Islet precursor cell (in vitro differentiated cells): ENCODE measurements at regions not wholly inside any gene's neighbourhood (a gene's known extent, or its start where the extent isn't known, plus 50 kb on each side); places are given as distances from the start of the nearest gene placed in this dataset.
"Not testable (repeated sequence)": the region's sequence is repeated elsewhere in the genome, so short reads cannot be mapped to it uniquely, and the experiment has no call there.

Source experiments
- DNase-seq: peaks from one replicate; pipeline ENCODE4 v3.0.0-alpha.2; 2018

DNA sequence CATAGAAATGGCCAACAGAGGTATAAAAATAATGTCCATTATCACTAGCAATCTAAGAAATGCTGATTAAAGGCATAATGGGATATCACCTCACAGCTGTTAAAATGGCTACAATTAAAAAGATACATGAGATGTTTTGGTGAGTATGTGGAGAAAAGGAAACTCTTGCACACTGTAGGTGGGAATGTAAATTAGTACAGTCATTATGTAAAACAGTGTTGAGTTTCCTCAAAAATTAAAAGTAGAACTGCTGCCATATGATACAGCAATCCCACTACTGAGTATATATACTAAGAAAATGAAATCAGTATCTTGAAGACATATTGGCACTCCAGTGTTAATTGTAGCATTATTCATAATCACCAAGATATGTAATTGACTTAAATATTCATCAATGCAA is 982.2 kb upstream of the EPHA6 start:
- no peak for DNase-seq

DNA sequence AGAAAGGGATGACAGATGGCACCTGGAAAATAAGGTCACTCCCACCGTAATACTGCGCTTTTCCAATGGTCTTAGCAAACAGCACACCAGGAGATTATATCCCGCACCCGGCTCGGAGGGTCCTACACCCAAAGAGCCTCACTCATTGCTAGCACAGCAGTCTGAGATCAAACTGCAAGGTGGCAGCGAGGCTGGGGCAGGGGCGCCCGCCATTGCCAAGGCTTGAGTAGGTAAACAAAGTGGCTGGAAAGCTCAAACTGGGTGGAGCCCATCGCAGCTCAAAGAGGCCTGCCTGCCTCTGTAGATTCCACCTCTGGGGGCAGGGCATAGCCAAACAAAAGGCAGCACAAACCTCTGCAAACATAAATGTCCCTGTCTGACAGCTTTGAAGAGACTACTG is 953.8 kb upstream of the EPHA6 start:
- DNase-seq: not testable (repeated sequence)

DNA sequence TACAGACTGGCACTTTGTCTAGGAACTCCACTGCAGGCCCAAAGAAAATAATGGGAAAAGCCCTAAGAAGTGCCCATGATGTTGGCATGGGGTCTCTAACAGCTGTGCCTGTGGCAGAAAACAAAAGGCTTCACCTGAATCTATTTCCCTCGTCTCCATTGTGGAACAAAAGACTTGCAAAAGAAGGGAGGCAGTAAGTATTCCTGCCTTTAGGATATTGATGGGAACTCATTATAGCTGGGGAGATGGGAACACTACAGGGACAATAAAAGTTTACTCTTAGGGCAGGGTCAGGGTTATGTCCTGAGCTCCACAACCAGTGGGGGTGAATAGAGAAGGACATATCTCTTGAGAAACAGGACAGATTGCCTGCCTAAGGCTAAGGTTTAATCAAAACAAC is 930.6 kb upstream of the EPHA6 start:
- DNase-seq: no peak

- DNase-seq: no peak
These were observed 927.8 kb upstream of the EPHA6 start for GRCh38 chr3:95886616-95887015.

DNA sequence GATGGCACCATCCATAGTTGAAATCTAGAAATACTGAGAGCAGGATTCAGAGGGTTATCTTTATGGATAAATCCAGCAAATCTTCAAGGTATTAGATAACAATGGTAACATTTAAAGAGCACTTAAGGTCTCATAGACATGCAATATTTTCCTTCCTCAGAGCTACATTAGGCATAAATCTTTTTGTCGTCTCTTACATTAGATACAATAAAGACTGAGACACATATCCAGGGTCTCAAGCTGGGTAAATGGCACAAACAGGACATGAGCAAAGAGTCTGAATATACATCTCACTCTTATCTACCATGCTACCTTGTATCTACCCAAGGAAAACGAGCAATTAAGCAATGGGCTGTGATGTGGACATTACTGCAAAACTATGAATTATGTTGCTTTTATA is 927.3 kb upstream of the EPHA6 start:
- no peak for DNase-seq

- DNase-seq: no peak
These were observed 919.6 kb upstream of the EPHA6 start for GRCh38 chr3:95894820-95895219.

DNA sequence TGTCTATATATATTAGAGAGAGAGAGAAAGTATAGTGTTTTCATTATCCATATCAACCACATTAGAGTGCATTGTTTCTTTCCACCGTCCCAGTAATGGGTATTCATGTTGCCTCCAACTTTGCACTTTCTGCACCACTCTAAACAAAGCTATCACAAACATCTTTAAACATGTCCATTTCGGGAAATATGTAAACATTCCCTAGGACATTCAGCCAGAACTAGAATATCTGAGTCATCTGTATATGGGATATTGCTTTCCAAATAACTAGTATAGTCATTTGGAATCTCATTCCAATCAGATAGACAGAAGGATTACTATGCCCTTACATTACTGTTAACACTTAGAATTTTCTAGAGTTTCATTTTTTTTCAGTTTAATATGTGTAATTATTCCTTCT is 914.9 kb upstream of the EPHA6 start:
- DNase-seq: no peak

DNA sequence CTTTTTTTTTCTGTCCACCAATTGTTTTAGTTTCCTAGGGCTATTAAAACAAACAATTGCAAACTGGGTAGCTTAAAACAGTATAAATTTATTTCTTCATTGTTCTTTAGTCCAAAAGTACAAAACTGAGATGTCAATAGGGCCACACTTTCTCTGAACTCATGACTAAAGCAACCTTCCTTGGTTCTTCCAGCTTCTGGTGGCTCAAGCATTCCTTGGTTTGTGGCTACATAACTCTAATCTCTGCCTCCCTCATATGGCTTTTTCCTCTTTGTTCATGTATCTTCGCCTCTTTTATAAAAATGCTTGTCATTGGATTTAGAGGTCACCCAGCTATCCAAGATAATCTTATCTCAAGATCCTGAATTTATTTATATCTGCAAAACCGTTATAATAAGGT is 914.5 kb upstream of the EPHA6 start:
- DNase-seq: no peak

- DNase-seq: no peak
These were observed 912.4 kb upstream of the EPHA6 start for GRCh38 chr3:95901948-95902347.

DNA sequence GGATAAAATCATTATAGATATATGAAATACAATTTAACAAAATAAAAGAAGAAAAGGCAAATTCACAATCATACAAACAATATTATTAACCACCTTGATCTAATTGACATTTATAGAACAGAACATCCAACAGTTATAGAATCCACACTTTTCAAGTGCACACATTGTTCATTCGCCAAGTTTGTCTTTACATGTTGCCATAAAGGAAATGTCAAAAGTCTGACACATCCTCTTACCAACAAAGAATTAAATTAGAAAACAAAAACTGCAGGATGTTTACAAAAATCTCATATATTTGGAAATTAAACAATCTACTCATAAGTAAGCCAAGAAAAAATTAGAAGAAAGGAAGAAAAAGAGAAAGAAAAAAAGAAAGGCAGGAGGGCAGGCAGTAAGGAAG is 909.2 kb upstream of the EPHA6 start:
- no peak for DNase-seq

DNA sequence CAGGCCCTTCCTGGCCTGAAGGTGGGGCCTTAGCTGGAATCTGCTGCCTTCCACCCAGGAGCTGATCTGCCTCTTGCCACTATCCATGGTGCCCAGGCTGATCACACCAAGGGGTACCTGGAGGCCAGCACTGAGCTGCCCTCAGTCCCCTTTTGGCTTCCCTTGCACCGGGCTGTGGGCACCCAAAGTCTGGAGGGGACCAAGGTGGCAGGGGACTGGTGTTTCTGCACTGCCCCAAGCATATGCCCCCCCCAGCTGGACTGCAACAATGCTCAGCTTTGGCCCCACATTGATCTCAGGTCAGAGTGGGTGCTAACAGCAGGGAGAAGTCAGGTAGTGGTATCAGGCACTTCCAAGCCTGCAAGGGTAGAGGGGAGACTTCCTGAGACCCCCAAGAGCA is 902.6 kb upstream of the EPHA6 start:
- no peak for DNase-seq

DNA sequence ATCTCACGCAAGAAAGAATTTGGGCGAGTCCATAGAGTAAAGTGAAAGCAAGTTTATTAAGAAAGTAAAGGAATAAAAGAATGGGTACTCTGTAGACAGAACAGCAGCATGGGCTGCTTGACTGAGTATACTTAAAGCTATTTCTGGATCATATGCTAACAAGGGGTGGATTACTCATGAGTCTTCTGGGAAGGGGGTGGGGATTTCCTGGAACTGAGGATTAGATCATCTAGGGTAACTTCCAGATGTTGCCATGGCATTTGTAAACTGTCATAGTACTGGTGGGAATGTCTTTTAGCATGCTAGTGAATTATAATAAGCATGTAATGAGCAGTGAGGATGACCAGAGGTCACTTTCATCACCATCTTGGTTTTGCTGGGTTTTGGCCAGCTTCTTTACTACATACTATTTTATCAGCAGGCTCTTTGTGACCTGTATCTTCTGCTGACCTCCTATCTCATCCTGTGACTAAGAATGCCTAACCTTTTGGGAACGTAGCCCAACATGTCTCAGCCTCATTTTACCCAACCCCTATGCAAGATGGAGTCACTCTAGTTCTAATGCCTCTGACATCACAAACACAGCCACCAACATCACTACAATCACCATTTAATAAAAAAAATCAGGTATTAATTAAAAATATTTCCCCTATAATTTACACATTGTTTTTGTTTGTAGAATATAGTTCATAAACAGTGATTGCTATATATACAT is 890.7 kb upstream of the EPHA6 start:
- no peak for DNase-seq

DNA sequence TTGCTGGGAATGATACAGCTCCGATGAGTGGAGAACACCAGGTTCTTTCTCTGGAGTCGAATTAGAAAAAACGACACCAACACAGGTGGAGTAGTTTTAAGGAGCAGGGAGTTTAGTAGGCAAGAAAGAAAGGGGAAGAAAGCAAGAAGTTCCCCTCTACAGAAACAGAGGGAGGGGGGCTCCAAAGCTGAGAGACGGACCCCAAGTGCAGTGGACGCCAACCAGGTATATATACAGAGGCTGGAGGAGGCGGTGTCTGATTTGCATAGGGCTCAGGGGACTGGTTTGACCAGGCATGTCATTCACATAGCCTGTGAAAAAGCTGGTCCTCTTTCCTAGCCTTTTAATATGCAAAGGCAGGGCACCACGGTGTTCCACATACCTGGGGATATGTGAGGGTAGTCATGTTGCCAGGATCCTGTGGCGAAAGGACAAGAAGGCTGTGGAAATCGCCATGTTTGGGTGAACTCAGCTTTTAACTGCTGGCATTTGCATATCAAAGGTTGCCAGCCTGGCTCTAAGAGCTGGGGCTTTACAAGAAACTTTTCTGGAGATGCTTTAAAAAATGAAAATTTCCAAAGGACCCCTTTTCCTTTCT is 887.4 kb upstream of the EPHA6 start:
- peak; percentile 57 for DNase-seq

GRCh38 chr3:95934181-95934580 is 880.2 kb upstream of the EPHA6 start:
- no peak for DNase-seq

- no peak for DNase-seq
These were observed 875.1 kb upstream of the EPHA6 start for GRCh38 chr3:95939235-95939809.

DNA sequence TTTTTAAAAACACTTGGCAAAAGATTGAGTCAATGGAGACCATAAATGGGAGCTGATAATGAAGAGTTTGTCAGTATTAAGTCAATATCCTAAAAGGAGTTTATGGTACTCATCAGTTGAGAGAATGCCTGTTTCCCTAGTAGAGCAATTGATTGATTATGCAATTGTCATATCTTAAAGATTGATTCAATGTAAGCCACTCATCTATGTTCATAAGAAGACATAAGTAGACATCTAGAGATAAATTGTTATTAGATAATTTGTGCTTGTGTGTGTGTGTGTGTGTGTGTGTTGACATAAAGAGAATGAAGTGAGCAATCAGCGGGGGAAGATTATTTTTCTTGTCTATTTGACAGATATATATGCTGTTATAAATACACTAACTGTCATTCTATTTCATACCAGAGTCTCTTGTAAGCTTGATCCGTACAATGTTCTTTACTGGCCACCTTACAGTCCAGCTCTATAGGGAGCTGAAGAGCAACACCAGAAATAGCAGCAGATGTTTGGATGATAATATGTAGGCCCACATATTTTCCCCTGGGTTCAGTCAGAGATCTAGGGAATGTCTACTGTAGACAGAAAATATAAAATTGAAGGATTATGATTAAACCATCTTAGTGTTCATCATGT is 848.6 kb upstream of the EPHA6 start:
- no peak for DNase-seq

GRCh38 chr3:95971573-95971972 is 842.8 kb upstream of the EPHA6 start:
- DNase-seq: no peak

DNA sequence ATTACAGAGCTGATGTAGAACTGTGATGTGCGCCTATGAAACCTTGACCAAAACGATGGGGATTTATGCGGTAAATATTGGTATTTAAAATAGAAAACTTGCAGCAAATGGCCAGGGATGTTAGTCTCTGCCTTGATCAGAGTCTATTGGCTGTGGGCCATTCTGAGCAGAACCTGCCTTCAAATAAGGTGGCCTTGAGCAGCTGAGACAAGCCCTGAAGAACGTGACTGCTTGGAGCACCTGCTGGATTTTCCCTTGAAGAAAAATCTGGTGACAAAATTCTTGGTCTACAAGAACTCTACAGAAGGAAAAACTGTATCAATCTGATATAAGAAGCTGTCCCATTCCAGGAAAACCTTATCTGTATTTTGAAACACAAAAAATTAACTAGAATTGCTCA is 820.1 kb upstream of the EPHA6 start:
- DNase-seq: no peak

DNA sequence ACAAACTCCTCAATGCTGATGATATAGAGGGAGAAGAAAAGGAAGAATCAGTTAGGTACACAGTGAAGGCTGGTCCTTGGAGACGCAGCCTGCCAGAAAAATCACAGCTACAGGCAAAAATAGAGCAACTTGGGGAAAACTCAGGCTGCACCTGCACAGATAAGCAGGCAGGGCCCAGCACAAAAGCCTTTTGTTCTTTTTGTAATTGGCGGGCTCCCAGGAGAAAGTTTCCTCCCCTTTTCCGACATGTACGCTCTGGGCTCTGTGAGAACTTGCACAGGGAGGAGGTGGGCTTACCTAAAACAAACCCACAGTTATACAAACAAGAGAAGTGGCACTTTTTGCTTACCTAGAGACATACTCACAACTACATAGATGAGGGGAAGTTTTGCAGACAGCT is 813.4 kb upstream of the EPHA6 start:
- peak; percentile 66 for DNase-seq

- DNase-seq: no peak
These were observed 806.7 kb upstream of the EPHA6 start for GRCh38 chr3:96007650-96008195.

GRCh38 chr3:96012939-96013338 is 801.5 kb upstream of the EPHA6 start:
- DNase-seq: no peak

- no peak for DNase-seq
These were observed 796.8 kb upstream of the EPHA6 start for GRCh38 chr3:96017556-96017955.

DNA sequence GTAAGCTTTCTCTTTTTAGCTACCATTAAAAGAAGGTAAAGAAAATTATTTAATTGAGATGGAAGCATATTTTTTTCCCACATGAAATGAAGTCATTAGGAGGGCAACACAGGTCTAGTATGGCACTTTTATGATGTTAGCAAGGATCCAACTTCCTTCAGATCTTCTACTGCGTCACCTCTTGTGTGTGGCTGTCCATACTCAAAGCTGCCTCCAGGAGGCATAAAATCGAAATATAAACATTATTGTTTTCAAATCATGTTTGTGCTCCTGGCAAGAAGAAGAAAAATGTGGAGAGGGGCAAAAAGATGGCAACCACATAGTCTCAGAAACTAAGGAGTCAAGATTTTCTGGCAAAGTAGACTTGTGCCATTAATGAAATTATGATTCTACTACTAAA is 791.7 kb upstream of the EPHA6 start:
- no peak for DNase-seq

GRCh38 chr3:96027718-96028117 is 786.7 kb upstream of the EPHA6 start:
- DNase-seq: no peak
